ENCODE measurements at regions not wholly inside any gene's neighbourhood (a gene's known extent, or its start where the extent isn't known, plus 50 kb on each side); places are given as distances from the start of the nearest gene placed in this dataset.

- Histone ChIP-seq H3K27me3 (replicated peaks in 1 of 4; ENCODE audit: control extremely low read depth in 1 of 4, control insufficient read depth in 3 of 4, insufficient read depth in 4 of 4, low read length in 3 of 4) (peaks cover 0 to 9% (median 3%) of the 10 kb centered on the region in 4 experiments), H3K4me2 (replicated peaks; ENCODE audit: low read depth, low read length, poor library complexity, severe bottlenecking) (no peak overlapping the region), H3K79me2 (ENCODE audit: control insufficient read depth, insufficient read depth, low read length) (no peaks in the 10 kb centered on the region), H3K4me3 (ENCODE audit: control extremely low read depth in 1 of 5, extremely low read depth in 1 of 5, insufficient read depth in 1 of 5, low read depth in 2 of 5, low read length in 4 of 5) (no peak overlapping the region), H3K9ac (ENCODE audit: low read length) (no peak overlapping the region), H4K20me1 (ENCODE audit: control insufficient read depth, insufficient read depth, low read length, poor library complexity, severe bottlenecking) (no peaks in the 10 kb centered on the region), H3K36me3 (replicated peaks in 1 of 2; ENCODE audit: control extremely low read depth in 1 of 2, control insufficient read depth in 1 of 2, extremely low read depth in 1 of 2, insufficient read depth in 2 of 2, low read length in 1 of 2) (no peaks in the 10 kb centered on the region), H3K4me1 (ENCODE audit: control insufficient read depth in 2 of 2, insufficient read depth in 2 of 2, low read length in 2 of 2) (no peaks in the 10 kb centered on the region), H3K9me3 (ENCODE audit: control extremely low read depth in 1 of 3, control insufficient read depth in 2 of 3, insufficient read depth in 1 of 3, low read length in 2 of 3) (peaks cover 0 to 6% (median 0%) of the 10 kb centered on the region in 3 donors), H3K27ac (ENCODE audit: low read length in 2 of 2) (no peak overlapping the region), H2AFZ (ENCODE audit: insufficient read depth, low read depth, low read length, poor library complexity, severe bottlenecking) (no peak overlapping the region)
- H3K4me1 Mint-ChIP-seq, result no peaks in the 10 kb centered on the region
- no peak for TF ChIP-seq EZH2 (IDR thresholded peaks at IDR 0.05; ENCODE audit: borderline replicate concordance, insufficient read depth, low read depth, low read length, poor library complexity, severe bottlenecking)
- TF ChIP-seq CTCF (IDR thresholded peaks at IDR 0.05), result no peak
- no peak for ATAC-seq (ENCODE audit: low read depth)
- intact Hi-C loops (cut with micrococcal nuclease), result no loop called here
- no peak overlapping the region for H3K4me3 Mint-ChIP-seq
- no peak for DNase-seq
- H3K27me3 Mint-ChIP-seq, result no peaks in the 10 kb centered on the region
- POLR2A ChIA-PET, result no interaction called here
- CTCF ChIA-PET, result no interaction called here
- WGBS (ENCODE audit: insufficient coverage), result 75% methylated on average over 1 of the region's 1 CpG
- H3K9me3 Mint-ChIP-seq (ENCODE audit: insufficient read depth), result peaks cover 5% of the 10 kb centered on the region
- H3K27ac Mint-ChIP-seq, result no peak overlapping the region
These were observed 269.4 kb downstream of the CRLF2 start for GRCh38 chrX:943035-943434.

- no peaks in the 10 kb centered on the region for H3K4me1 Mint-ChIP-seq
- ChIA-PET POLR2A (no interaction called here), CTCF (no interaction called here)
- H3K9ac ChIP-seq (ENCODE audit: low read length), result no peak overlapping the region
- H3K27me3 Mint-ChIP-seq, result no peaks in the 10 kb centered on the region
- no peak overlapping the region for H3K27ac Mint-ChIP-seq
- peaks cover 0 to 9% (median 3%) of the 10 kb centered on the region in 4 experiments for H3K27me3 ChIP-seq (replicated peaks in 1 of 4; ENCODE audit: control extremely low read depth in 1 of 4, control insufficient read depth in 3 of 4, insufficient read depth in 4 of 4, low read length in 3 of 4)
- peaks cover 0 to 17% (median 0%) of the 10 kb centered on the region in 3 donors for H3K9me3 ChIP-seq (ENCODE audit: control extremely low read depth in 1 of 3, control insufficient read depth in 2 of 3, insufficient read depth in 1 of 3, low read length in 2 of 3)
- no peak overlapping the region for H3K4me2 ChIP-seq (replicated peaks; ENCODE audit: low read depth, low read length, poor library complexity, severe bottlenecking)
- no peak overlapping the region for H3K4me3 Mint-ChIP-seq
- WGBS (ENCODE audit: insufficient coverage), result 83% methylated on average over 8 of the region's 9 CpGs
- H4K20me1 ChIP-seq (ENCODE audit: control insufficient read depth, insufficient read depth, low read length, poor library complexity, severe bottlenecking), result no peaks in the 10 kb centered on the region
- no peaks in the 10 kb centered on the region for H3K4me1 ChIP-seq (ENCODE audit: control insufficient read depth in 2 of 2, insufficient read depth in 2 of 2, low read length in 2 of 2)
- H3K9me3 Mint-ChIP-seq (ENCODE audit: insufficient read depth), result no peaks in the 10 kb centered on the region
- H3K4me3 ChIP-seq (ENCODE audit: control extremely low read depth in 1 of 5, extremely low read depth in 1 of 5, insufficient read depth in 1 of 5, low read depth in 2 of 5, low read length in 4 of 5), result no peak overlapping the region
- H3K79me2 ChIP-seq (ENCODE audit: control insufficient read depth, insufficient read depth, low read length), result no peaks in the 10 kb centered on the region
- ATAC-seq (ENCODE audit: low read depth) (no peak), DNase-seq (no peak)
- no peak for TF ChIP-seq CTCF (IDR thresholded peaks at IDR 0.05)
- no peak for TF ChIP-seq EZH2 (IDR thresholded peaks at IDR 0.05; ENCODE audit: borderline replicate concordance, insufficient read depth, low read depth, low read length, poor library complexity, severe bottlenecking)
- H3K27ac ChIP-seq (ENCODE audit: low read length in 2 of 2), result no peak overlapping the region
- H2AFZ ChIP-seq (ENCODE audit: insufficient read depth, low read depth, low read length, poor library complexity, severe bottlenecking), result no peak overlapping the region
- intact Hi-C loops (cut with micrococcal nuclease), result no loop called here
- H3K36me3 ChIP-seq (replicated peaks in 1 of 2; ENCODE audit: control extremely low read depth in 1 of 2, control insufficient read depth in 1 of 2, extremely low read depth in 1 of 2, insufficient read depth in 2 of 2, low read length in 1 of 2), result no peaks in the 10 kb centered on the region
These were observed 271.8 kb downstream of the CRLF2 start for GRCh38 chrX:940691-941090.
